ENCODE measurements at regions not wholly inside any gene's neighbourhood (a gene's known extent, or its start where the extent isn't known, plus 50 kb on each side); places are given as distances from the start of the nearest gene placed in this dataset.

DNA sequence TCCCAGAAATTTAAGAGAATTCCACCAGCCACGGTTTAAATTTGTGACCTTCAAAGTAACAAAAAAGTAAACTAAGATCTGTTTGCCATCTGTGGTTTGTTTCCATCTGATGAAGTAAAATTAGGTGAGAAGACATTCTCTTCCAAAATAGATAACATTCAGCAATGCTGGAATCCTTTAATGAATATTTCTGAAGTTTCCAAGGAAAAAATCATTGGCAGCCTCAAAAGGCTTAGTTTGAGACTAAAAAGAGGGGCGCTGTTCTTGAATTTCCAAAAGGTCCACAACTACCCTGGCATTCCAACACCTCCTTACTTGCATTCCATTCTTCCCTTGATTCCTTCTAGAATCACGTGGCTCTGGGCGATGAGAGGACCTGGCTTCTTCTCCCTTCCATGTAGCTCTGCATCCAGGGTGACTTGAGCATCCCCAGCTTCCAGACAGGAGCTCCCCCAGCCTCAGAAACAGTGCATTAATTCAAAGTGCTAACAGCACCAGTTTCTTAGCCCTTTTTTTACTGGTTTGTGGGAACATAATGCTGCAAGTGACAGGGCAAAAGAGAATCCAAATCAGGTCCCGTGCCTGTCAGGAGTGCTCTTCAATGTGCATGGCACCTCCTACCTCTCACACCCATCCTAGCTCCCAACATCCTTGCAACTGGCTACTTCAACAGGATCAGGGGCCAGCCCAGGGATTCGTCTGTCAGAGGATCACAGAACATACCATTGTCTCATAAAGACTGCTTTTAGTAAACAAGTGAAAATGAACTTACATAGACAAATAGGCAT lies 191.5 kb upstream of the S1PR3 start:
- TF ChIP-seq, protein P1, sequence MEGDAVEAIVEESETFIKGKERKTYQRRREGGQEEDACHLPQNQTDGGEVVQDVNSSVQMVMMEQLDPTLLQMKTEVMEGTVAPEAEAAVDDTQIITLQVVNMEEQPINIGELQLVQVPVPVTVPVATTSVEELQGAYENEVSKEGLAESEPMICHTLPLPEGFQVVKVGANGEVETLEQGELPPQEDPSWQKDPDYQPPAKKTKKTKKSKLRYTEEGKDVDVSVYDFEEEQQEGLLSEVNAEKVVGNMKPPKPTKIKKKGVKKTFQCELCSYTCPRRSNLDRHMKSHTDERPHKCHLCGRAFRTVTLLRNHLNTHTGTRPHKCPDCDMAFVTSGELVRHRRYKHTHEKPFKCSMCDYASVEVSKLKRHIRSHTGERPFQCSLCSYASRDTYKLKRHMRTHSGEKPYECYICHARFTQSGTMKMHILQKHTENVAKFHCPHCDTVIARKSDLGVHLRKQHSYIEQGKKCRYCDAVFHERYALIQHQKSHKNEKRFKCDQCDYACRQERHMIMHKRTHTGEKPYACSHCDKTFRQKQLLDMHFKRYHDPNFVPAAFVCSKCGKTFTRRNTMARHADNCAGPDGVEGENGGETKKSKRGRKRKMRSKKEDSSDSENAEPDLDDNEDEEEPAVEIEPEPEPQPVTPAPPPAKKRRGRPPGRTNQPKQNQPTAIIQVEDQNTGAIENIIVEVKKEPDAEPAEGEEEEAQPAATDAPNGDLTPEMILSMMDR (IDR thresholded peaks at IDR 0.05; ENCODE audit: low read depth, low read length, missing control alignments): no peak
- no peak overlapping the region for H3K4me3 ChIP-seq (ENCODE audit: low read depth, low read length)
- no peak for DNase-seq (ENCODE audit: low read depth)

DNA sequence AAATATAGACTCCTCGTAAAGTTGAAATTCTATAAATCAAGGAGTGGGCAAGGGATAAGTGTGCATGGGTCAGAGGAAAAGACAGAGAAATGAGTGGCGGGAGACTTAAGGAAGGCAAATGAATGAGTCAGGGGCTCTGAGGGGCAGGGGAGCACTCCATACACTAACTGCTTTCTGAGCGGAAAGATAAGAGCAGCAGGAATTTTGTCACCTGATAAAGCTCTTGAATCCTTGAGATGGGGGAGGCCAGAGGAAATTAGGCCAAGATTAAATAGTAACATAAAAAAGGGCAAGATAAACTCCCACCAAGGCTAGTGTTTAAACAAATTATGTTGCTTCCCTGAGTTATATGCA lies 191.0 kb upstream of the S1PR3 start:
- TF ChIP-seq, protein P1 (IDR thresholded peaks at IDR 0.05; ENCODE audit: low read depth, low read length, missing control alignments): no peak
- DNase-seq (ENCODE audit: low read depth): no peak
- H3K4me3 ChIP-seq (ENCODE audit: low read depth, low read length): no peak overlapping the region

DNA sequence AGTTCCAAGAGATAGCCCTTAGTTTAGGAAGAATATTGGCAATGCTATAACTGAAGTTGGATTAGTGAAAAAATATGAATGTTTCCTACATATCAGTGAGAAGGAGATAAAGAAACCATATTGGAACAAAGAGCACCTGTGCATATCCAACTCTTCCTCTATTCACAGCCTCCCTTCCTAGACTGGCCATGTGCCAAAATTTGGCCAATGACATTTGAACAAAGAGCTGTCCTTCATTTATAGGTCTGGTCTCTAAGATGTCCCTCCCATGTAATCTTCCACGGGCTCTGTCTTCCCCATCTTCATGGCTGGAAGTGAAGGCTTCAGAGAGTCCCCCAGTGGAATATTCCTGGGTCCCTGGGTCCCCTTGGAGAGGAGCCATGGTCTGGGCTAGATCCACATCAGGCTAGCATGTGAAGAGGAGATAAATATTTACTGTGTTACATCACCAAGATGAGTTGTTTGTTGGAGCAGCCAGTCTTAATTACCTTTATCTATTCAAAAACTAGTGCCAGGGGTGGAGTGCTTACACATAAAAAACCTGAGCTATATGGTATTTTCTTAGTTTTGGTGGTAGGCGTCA lies 190.0 kb upstream of the S1PR3 start:
- DNase-seq (ENCODE audit: low read depth): no peak
- H3K4me3 ChIP-seq (ENCODE audit: low read depth, low read length): no peak overlapping the region
- TF ChIP-seq, protein P1 (IDR thresholded peaks at IDR 0.05; ENCODE audit: low read depth, low read length, missing control alignments): no peak

DNA sequence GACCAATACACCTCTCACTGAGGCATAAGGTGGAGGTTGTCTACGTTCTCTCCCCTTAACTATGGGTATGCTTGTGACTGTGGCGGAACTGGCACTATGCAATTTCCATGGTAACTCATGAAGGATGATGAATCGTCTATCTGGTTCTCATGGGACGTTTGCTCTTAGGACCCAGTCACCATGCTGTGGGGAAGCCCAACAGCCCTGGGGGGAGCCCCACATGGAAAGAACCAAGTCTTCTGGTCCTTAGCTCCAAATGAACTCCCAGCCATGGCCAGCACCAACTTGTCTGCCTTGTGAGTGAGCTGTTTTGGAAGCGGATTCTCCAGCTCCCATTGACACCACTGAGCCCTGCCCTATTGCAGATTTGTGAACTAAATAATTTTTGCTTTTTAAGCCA lies 188.7 kb upstream of the S1PR3 start:
- H3K4me3 ChIP-seq (ENCODE audit: low read depth, low read length): no peak overlapping the region
- DNase-seq (ENCODE audit: low read depth): no peak
- TF ChIP-seq, protein P1 (IDR thresholded peaks at IDR 0.05; ENCODE audit: low read depth, low read length, missing control alignments): no peak

DNA sequence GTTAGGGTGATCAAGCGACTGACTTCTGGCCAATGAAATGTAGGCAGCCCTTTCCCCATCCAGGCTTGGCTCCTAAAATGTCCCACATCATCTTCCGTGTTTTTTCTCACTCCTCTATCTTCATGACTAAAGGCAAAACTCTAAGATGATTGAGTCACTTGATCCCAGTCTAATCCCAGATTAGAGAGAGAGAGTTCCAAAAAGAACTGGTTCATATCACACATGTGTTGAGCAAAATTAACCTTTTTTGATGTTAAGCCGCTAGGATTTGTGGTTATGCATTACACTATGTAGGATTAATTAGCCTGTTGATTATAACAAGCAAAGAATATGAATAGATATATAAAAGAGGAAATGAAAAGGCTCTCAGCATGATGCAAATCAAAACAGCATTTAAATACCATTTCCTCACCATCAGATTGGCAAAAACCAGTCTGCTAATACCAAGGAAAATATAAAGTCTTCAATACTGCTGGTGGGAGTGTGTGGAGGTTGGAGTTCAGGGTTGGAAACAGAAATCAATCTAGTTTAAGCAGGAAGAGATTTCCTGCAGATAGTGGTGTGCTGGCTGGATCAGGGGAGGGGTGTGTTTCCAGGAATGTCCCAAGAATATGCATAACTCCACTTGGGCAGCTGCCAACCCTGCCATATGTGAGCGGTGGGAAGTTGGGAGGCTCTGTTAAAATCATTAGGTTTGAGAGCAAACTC lies 187.6 kb upstream of the S1PR3 start:
- TF ChIP-seq, protein P1 (IDR thresholded peaks at IDR 0.05; ENCODE audit: low read depth, low read length, missing control alignments): no peak
- DNase-seq (ENCODE audit: low read depth): no peak
- no peak overlapping the region for H3K4me3 ChIP-seq (ENCODE audit: low read depth, low read length)

DNA sequence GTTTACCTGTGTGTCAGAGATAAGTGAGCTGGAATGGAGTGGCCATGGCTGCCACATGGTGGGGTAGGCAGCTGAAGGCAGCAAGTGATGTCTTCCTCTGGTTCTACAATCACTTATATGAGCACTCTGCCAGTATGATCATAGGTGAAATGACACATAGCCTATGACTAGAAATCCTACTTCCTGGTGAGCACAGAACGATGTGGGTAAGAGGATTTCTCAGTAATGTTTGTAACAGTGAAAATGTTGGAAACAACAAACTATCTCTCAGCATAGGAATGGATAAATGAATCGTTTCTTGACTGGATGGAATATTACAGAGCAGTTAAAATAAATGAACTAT lies 187.0 kb upstream of the S1PR3 start:
- H3K4me3 ChIP-seq (ENCODE audit: low read depth, low read length): no peak overlapping the region
- TF ChIP-seq, protein P1 (IDR thresholded peaks at IDR 0.05; ENCODE audit: low read depth, low read length, missing control alignments): no peak
- DNase-seq (ENCODE audit: low read depth): no peak
